HCT116 (cell line): ENCODE measurements at regions not wholly inside any gene's neighbourhood (a gene's known extent, or its start where the extent isn't known, plus 50 kb on each side); places are given as distances from the start of the nearest gene placed in this dataset.

ENCODE experiments used
- ATAC-seq: fragments of 200-7000 bp; cut with Tn5 transposase; 2 replicates; pipeline ENCODE4 v1.9.1; 2020; ENCODE audit warnings: mild to moderate bottlenecking, moderate library complexity
- BruUV-seq: library from RNA; stranded (reverse); fragments of 400-500 nt; replicated peaks from 2 replicates; lab custom pipeline; 2021; lab: Mats Ljungman, UMichigan
- CTCF ChIA-PET: fragments of 300-600 bp; sonication (Branson Sonifier 250); formaldehyde crosslinking; loops from one replicate; lab custom pipeline; 2021; ENCODE audit warnings: antibody characterized with exemption; lab: Charles Lee
- POLR2A ChIA-PET: fragments of 300-600, 350-600 bp; sonication (Branson Sonifier 250); formaldehyde crosslinking; loops from one replicate; lab custom pipeline; 2021; ENCODE audit warnings: antibody characterized with exemption; lab: Charles Lee
- RAD21 ChIA-PET, 2 experiments: fragments of 300-600 bp; sonication (Branson Sonifier 250); formaldehyde crosslinking; loops; one replicate each; lab custom pipeline; 2023; ENCODE audit warnings: low total read pairs in 2 of 2; ENCODE audit not compliant: uncharacterized antibody in 2 of 2, unreplicated experiment in 2 of 2, low non-redundant PET in 1 of 2; lab: Charles Lee
- DNase-seq: peaks from one replicate; pipeline ENCODE4 v3.0.0-alpha.2; 2010; ENCODE audit warnings: low read depth, low spot score
- H2AFZ ChIP-seq: fragments of 200-600 bp; shearing (Covaris generic), sonication (generic); 2 replicates; pipeline ENCODE4 v1.6.1; 2017; ENCODE audit warnings: low read depth, mixed run types, mixed read lengths, antibody characterized with exemption, low read length; ENCODE audit not compliant: poor library complexity, severe bottlenecking
- H3K27ac ChIP-seq: 2 replicates; pipeline ENCODE4 v1.5.1; 2012; ENCODE audit warnings: low read depth, low read length
- H3K27me3 ChIP-seq: fragments of 200-600 bp; sonication (generic); 2 replicates; pipeline ENCODE4 v1.6.1; 2016; ENCODE audit warnings: mixed run types, low read length, mixed read lengths; ENCODE audit not compliant: insufficient read depth
- H3K36me3 ChIP-seq, 2 experiments: fragments of 200-500 bp in 1 of 2; fragments of 200-600 bp in 1 of 2; sonication (Bioruptor generic) in 1 of 2; sonication (generic) in 1 of 2; 2 replicates each; pipeline versions ENCODE4 v1.5.1 to v1.6.1; 2014 to 2016; ENCODE audit warnings: low read length in 2 of 2, inconsistent platforms in 1 of 2, mixed read lengths in 1 of 2, mixed run types in 1 of 2; ENCODE audit not compliant: insufficient read depth in 2 of 2, control insufficient read depth in 1 of 2
- H3K4me1 ChIP-seq, 2 experiments: fragments of 200-600 bp in 1 of 2; sonication (generic) in 1 of 2; 2 replicates each; pipeline versions ENCODE4 v1.5.1 to v1.6.1; 2012 to 2017; ENCODE audit warnings: low read length in 2 of 2, inconsistent platforms in 1 of 2, mild to moderate bottlenecking in 1 of 2, mixed read lengths in 1 of 2, mixed run types in 1 of 2, moderate library complexity in 1 of 2; ENCODE audit not compliant: insufficient read depth in 2 of 2, control insufficient read depth in 1 of 2
- H3K4me2 ChIP-seq: fragments of 200-600 bp; sonication (generic); 2 replicates; pipeline ENCODE4 v1.6.1; 2017; ENCODE audit warnings: mixed run types, low read length, mixed read lengths
- H3K4me3 ChIP-seq, 2 experiments: fragments of 200-600 bp in 1 of 2; sonication (generic) in 1 of 2; replicated peaks in 1 of 2; 2 replicates each; pipeline ENCODE4 v1.5.1; 2011 to 2016; ENCODE audit warnings: low read length in 2 of 2, control low read depth in 1 of 2, low read depth in 1 of 2, mild to moderate bottlenecking in 1 of 2, mixed read lengths in 1 of 2, mixed run types in 1 of 2
- H3K79me2 ChIP-seq: fragments of 200-600 bp; sonication (generic); 2 replicates; pipeline ENCODE4 v1.6.1; 2017; ENCODE audit warnings: mild to moderate bottlenecking, mixed run types, low read length, moderate library complexity, mixed read lengths; ENCODE audit not compliant: insufficient read depth
- H3K9ac ChIP-seq: fragments of 200-600 bp; sonication (generic); 2 replicates; pipeline ENCODE4 v1.6.1; 2016; ENCODE audit warnings: low read length, mixed read lengths
- H3K9me2 ChIP-seq: fragments of 200-600 bp; sonication (generic), shearing (Covaris generic); 2 replicates; pipeline ENCODE4 v1.6.1; 2017; ENCODE audit warnings: mixed run types, mild to moderate bottlenecking, moderate library complexity; ENCODE audit not compliant: insufficient read depth
- H3K9me3 ChIP-seq, 2 experiments: fragments of 200-500 bp in 1 of 2; fragments of 200-600 bp in 1 of 2; sonication (Bioruptor generic) in 1 of 2; sonication (generic) in 1 of 2; 2 replicates each; pipeline ENCODE4 v1.6.1; 2014 to 2017; ENCODE audit warnings: low read length in 2 of 2, mixed read lengths in 2 of 2, inconsistent platforms in 1 of 2, low read depth in 1 of 2, mild to moderate bottlenecking in 1 of 2, mixed run types in 1 of 2, moderate library complexity in 1 of 2; ENCODE audit not compliant: control insufficient read depth in 1 of 2, insufficient read depth in 1 of 2
- H4K20me1 ChIP-seq: fragments of 200-600 bp; sonication (generic), shearing (Covaris generic); 2 replicates; pipeline ENCODE4 v1.6.1; 2017; ENCODE audit warnings: mixed run types, mild to moderate bottlenecking, moderate library complexity; ENCODE audit not compliant: insufficient read depth
- EGR1 ChIP-seq: IDR thresholded peaks from 2 replicates; pipeline ENCODE4 v1.6.1; 2012; ENCODE audit warnings: low read depth
- ELF1 ChIP-seq: IDR thresholded peaks from 2 replicates; pipeline ENCODE4 v1.6.1; 2012; ENCODE audit warnings: low read depth, borderline replicate concordance
- EZH2 ChIP-seq: fragments of 200-600 bp; sonication (generic); IDR thresholded peaks from 2 replicates; pipeline ENCODE4 v1.6.1; 2017; ENCODE audit warnings: antibody characterized with exemption, mixed run types
- EZH2phosphoT487 ChIP-seq: fragments of 200-600 bp; IDR thresholded peaks from 2 replicates; pipeline ENCODE4 v1.6.1; 2018; ENCODE audit warnings: antibody characterized with exemption, borderline replicate concordance
- FOSL1 ChIP-seq: IDR thresholded peaks from 2 replicates; pipeline ENCODE4 v1.6.1; 2012; ENCODE audit warnings: low read depth
- SRF ChIP-seq: IDR thresholded peaks from 2 replicates; pipeline ENCODE4 v1.6.1; 2012; ENCODE audit warnings: low read depth
- ZFX ChIP-seq: fragments of 450-650 bp; IDR thresholded peaks from 2 replicates; pipeline ENCODE4 v1.6.1; 2017
- intact Hi-C: fragments of 100-400 bp; cut with micrococcal nuclease; formaldehyde crosslinking; loops from 2 replicates; pipeline ENCODE4 v1.10.0; 2022
- TF ChIP-seq, protein P1 (sequence below), 3 experiments: fragments of 200-600 bp in 1 of 3; sonication (generic) in 1 of 3; IDR thresholded peaks in 2 of 3; conservative IDR thresholded peaks in 1 of 3; 2 replicates each; pipeline ENCODE4 v1.5.1; 2012 to 2017; ENCODE audit warnings: low read depth in 2 of 3, low read length in 2 of 3, antibody characterized with exemption in 1 of 3, borderline replicate concordance in 1 of 3, control low read depth in 1 of 3, mild to moderate bottlenecking in 1 of 3, mixed read lengths in 1 of 3, mixed run types in 1 of 3, moderate library complexity in 1 of 3; ENCODE audit not compliant: insufficient read depth in 1 of 3
- TF ChIP-seq, protein P2 (sequence below): IDR thresholded peaks from 2 replicates; pipeline ENCODE4 v1.6.1; 2011; ENCODE audit warnings: mild to moderate bottlenecking, low read length, moderate library complexity; ENCODE audit not compliant: insufficient replicate concordance; ENCODE audit errors: extremely low read depth

DNA sequence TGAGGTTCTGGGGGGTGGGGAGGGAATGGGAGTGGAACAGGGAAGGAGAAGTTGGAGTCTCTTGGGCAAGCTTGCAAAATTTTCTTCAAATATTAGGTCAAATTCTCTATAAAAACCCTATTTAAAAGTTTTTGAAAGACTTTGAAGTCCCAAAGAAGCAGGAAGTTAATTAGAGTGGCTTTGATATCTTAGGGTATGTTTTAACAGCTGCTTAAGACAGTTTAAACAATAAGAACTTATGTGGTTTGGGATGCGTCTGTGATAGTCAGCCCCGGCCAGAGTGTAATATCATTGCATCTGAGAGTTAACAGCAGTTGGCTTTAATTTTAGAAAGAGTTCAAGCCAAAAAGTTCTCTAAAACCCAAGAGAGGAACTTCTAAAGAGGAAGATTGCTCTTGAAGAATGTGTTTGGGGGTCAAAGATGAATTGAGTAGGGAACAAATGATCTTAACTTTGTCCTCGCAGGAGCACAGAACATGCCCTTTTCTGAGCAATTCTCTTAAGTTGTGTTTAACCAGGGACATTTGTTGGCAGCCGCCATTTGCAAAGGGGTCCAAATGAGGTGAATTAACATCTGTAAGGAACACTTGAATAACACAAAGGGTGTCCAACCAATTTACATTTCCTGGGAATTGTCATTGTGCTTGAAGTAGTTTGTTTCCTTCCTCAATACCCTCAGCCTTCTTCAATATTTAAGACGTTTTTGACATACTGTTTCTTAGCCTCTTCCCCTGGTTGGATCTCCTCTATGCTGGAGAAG lies 182.4 kb downstream of the PTEN start:
- Histone ChIP-seq H3K27me3 (no peaks in the 10 kb centered on the region), H3K79me2 (no peaks in the 10 kb centered on the region), H3K4me3 (no peak overlapping the region), H3K9me2 (no peaks in the 10 kb centered on the region), H3K4me2 (no peak overlapping the region), H3K4me1 (no peaks in the 10 kb centered on the region), H3K27ac (no peak overlapping the region), H3K9me3 (no peaks in the 10 kb centered on the region), H4K20me1 (no peaks in the 10 kb centered on the region), H2AFZ (no peak overlapping the region), H3K9ac (no peak overlapping the region), H3K36me3 (no peaks in the 10 kb centered on the region)
- BruUV-seq: no TSS peak
- TF ChIP-seq ZFX: no peak
- TF ChIP-seq ELF1: no peak
- TF ChIP-seq, protein P1, sequence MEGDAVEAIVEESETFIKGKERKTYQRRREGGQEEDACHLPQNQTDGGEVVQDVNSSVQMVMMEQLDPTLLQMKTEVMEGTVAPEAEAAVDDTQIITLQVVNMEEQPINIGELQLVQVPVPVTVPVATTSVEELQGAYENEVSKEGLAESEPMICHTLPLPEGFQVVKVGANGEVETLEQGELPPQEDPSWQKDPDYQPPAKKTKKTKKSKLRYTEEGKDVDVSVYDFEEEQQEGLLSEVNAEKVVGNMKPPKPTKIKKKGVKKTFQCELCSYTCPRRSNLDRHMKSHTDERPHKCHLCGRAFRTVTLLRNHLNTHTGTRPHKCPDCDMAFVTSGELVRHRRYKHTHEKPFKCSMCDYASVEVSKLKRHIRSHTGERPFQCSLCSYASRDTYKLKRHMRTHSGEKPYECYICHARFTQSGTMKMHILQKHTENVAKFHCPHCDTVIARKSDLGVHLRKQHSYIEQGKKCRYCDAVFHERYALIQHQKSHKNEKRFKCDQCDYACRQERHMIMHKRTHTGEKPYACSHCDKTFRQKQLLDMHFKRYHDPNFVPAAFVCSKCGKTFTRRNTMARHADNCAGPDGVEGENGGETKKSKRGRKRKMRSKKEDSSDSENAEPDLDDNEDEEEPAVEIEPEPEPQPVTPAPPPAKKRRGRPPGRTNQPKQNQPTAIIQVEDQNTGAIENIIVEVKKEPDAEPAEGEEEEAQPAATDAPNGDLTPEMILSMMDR (IDR thresholded peaks at IDR 0.05 in 2 of 3, conservative IDR thresholded peaks at IDR 0.05 in 1 of 3; ENCODE audit: borderline replicate concordance in 1 of 3, insufficient read depth in 1 of 3, low read depth in 2 of 3, low read length in 2 of 3): no peak
- no peak for TF ChIP-seq FOSL1
- no peak for TF ChIP-seq EGR1
- no peak for TF ChIP-seq EZH2
- no peak for TF ChIP-seq SRF
- no peak for TF ChIP-seq EZH2phosphoT487
- TF ChIP-seq, protein P2, sequence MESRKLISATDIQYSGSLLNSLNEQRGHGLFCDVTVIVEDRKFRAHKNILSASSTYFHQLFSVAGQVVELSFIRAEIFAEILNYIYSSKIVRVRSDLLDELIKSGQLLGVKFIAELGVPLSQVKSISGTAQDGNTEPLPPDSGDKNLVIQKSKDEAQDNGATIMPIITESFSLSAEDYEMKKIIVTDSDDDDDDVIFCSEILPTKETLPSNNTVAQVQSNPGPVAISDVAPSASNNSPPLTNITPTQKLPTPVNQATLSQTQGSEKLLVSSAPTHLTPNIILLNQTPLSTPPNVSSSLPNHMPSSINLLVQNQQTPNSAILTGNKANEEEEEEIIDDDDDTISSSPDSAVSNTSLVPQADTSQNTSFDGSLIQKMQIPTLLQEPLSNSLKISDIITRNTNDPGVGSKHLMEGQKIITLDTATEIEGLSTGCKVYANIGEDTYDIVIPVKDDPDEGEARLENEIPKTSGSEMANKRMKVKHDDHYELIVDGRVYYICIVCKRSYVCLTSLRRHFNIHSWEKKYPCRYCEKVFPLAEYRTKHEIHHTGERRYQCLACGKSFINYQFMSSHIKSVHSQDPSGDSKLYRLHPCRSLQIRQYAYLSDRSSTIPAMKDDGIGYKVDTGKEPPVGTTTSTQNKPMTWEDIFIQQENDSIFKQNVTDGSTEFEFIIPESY: no peak
- ChIA-PET POLR2A (no interaction called here), RAD21 (no interaction called here), CTCF (no interaction called here)
- ATAC-seq (no peak), DNase-seq (no peak)
- intact Hi-C loops: no loop called here
